ENCODE measurements at regions not wholly inside any gene's neighbourhood (a gene's known extent, or its start where the extent isn't known, plus 50 kb on each side); places are given as distances from the start of the nearest gene placed in this dataset.

DNA sequence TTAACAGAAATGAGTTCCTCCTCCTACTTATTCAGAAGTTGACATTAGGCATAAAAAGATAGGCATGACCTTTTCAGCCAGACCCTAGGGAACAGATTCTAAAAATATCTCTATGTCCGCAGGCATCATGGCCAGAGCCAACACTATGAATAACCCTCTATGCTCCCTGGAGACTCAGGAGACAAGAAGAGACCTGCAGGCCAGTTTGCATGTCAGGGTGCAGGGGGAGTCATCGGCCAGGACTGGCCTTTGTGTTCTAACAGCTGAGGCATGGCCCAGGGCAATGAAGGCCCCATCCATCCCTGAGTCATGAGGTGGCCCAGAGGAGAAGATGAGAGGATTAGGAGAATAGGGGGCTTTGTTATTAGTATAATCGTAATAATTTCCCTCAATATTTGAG is 93.8 kb downstream of the TMEM215 start (continued):
- no peak for TF ChIP-seq RELA (CRISPR knock-in tag; IDR thresholded peaks at IDR 0.05; ENCODE audit: borderline replicate concordance)

DNA sequence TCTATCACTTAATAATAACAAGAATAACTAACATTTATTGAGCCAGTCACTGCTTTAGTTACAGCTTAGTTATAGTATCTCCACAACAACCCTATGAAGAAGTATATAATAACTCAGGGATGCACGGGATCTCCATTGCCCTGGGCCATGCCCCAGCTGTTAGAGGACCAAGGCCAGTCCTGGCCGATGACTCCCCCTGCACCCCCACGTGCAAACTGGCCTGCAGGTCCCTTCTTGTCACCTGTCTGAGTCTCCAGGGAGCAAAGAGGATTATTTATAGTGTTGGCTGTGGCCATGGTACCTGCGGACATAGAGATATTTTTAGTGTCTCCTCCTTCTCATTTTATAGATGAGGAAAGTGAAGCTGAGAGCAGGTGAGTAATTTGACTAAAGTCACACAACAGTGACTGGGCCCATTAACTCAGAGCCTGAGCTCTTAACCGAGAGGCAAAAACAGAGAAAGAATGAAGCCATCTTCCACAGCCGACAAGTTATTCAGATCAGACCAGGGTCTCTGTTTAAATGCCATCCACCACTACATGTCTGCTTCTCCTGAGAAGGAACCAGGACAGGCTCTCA is 94.4 kb downstream of the TMEM215 start:
- ATAC-seq (no peak), DNase-seq (ENCODE audit: low spot score) (no peak)
- H3K4me3 Mint-ChIP-seq = no peak overlapping the region
- no peak overlapping the region for H3K27ac Mint-ChIP-seq
- H3K36me3 Mint-ChIP-seq = no peaks in the 10 kb centered on the region
- H3K9me3 Mint-ChIP-seq = no peaks in the 10 kb centered on the region
- ChIA-PET POLR2A (no interaction called here), CTCF (no interaction called here)
- no peak for TF ChIP-seq ATF2 (CRISPR knock-in tag; IDR thresholded peaks at IDR 0.05; ENCODE audit: borderline replicate concordance, low read depth)
- TF ChIP-seq TEAD4 (CRISPR knock-in tag; IDR thresholded peaks at IDR 0.05) = no peak
- TF ChIP-seq TCF7 (CRISPR knock-in tag; IDR thresholded peaks at IDR 0.05; ENCODE audit: low read depth) = no peak
- TF ChIP-seq ATF6 (CRISPR knock-in tag; IDR thresholded peaks at IDR 0.05) = no peak
- TF ChIP-seq USF2 (CRISPR knock-in tag; IDR thresholded peaks at IDR 0.05) = no peak
- TF ChIP-seq EMX1 (CRISPR knock-in tag; IDR thresholded peaks at IDR 0.05) = no peak
- no peak for TF ChIP-seq SMAD4 (CRISPR knock-in tag; IDR thresholded peaks at IDR 0.05)
- no peak for TF ChIP-seq CREM (CRISPR knock-in tag; IDR thresholded peaks at IDR 0.05)
- TF ChIP-seq ZBTB21 (CRISPR knock-in tag; IDR thresholded peaks at IDR 0.05; ENCODE audit: borderline replicate concordance) = no peak
- no peak for TF ChIP-seq NFE2L1 (CRISPR knock-in tag; IDR thresholded peaks at IDR 0.05)
- TF ChIP-seq, protein P1, sequence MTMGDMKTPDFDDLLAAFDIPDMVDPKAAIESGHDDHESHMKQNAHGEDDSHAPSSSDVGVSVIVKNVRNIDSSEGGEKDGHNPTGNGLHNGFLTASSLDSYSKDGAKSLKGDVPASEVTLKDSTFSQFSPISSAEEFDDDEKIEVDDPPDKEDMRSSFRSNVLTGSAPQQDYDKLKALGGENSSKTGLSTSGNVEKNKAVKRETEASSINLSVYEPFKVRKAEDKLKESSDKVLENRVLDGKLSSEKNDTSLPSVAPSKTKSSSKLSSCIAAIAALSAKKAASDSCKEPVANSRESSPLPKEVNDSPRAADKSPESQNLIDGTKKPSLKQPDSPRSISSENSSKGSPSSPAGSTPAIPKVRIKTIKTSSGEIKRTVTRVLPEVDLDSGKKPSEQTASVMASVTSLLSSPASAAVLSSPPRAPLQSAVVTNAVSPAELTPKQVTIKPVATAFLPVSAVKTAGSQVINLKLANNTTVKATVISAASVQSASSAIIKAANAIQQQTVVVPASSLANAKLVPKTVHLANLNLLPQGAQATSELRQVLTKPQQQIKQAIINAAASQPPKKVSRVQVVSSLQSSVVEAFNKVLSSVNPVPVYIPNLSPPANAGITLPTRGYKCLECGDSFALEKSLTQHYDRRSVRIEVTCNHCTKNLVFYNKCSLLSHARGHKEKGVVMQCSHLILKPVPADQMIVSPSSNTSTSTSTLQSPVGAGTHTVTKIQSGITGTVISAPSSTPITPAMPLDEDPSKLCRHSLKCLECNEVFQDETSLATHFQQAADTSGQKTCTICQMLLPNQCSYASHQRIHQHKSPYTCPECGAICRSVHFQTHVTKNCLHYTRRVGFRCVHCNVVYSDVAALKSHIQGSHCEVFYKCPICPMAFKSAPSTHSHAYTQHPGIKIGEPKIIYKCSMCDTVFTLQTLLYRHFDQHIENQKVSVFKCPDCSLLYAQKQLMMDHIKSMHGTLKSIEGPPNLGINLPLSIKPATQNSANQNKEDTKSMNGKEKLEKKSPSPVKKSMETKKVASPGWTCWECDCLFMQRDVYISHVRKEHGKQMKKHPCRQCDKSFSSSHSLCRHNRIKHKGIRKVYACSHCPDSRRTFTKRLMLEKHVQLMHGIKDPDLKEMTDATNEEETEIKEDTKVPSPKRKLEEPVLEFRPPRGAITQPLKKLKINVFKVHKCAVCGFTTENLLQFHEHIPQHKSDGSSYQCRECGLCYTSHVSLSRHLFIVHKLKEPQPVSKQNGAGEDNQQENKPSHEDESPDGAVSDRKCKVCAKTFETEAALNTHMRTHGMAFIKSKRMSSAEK (CRISPR knock-in tag; IDR thresholded peaks at IDR 0.05; ENCODE audit: borderline replicate concordance) = no peak
- no peak for TF ChIP-seq MAX (CRISPR knock-in tag; IDR thresholded peaks at IDR 0.05)
- TF ChIP-seq PRRX2 (CRISPR knock-in tag; IDR thresholded peaks at IDR 0.05) = no peak
- no peak for TF ChIP-seq GABPB1 (CRISPR knock-in tag; IDR thresholded peaks at IDR 0.05)
- peaks cover 7% of the 10 kb centered on the region for H3K4me1 Mint-ChIP-seq
- no peaks in the 10 kb centered on the region for H3K27me3 Mint-ChIP-seq (ENCODE audit: low read depth)

DNA sequence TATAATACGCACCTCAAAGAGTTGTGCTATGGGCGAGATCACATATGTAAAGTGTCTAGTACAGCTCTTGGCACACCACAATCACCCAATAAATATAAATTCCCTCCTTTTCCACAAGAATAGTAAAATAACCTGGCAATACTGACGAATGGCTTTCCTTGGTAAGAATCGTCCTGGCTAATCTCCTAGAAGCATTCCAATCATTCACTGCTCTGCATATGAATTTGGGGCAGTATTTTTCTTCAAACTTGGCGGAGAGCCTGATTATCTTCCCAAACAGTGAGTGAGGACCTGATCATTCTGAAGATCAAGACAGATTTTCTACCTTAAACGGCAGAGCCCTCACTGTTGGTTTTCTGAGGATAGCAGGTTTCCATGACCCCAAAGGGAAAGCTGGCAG is 96.0 kb downstream of the TMEM215 start:
- DNase-seq (ENCODE audit: low spot score) = no peak
- ChIA-PET POLR2A (no interaction called here), CTCF (interaction anchor here (1.7 kb wide), 1 partner anchor 89 kb away, joined by 4 read pairs; no protein-coding TSS in a partner anchor)
- H3K4me1 Mint-ChIP-seq = peaks cover 7% of the 10 kb centered on the region
- no peaks in the 10 kb centered on the region for H3K27me3 Mint-ChIP-seq (ENCODE audit: low read depth)
- peak; percentile 60 for ATAC-seq
- TF ChIP-seq ESRRA (CRISPR knock-in tag; IDR thresholded peaks at IDR 0.05; ENCODE audit: borderline replicate concordance) (no peak), AR (CRISPR knock-in tag; IDR thresholded peaks at IDR 0.05) (no peak), JAZF1 (CRISPR knock-in tag; IDR thresholded peaks at IDR 0.05) (no peak), E2F5 (CRISPR knock-in tag; IDR thresholded peaks at IDR 0.05) (no peak), RELA (CRISPR knock-in tag; IDR thresholded peaks at IDR 0.05; ENCODE audit: borderline replicate concordance) (no peak), CBFB (CRISPR knock-in tag; IDR thresholded peaks at IDR 0.05; ENCODE audit: low read depth) (no peak)
- H3K9me3 Mint-ChIP-seq = no peaks in the 10 kb centered on the region
- H3K27ac Mint-ChIP-seq = peak overlapping the region; percentile 80
- no peak overlapping the region for H3K4me3 Mint-ChIP-seq
- no peaks in the 10 kb centered on the region for H3K36me3 Mint-ChIP-seq

All from WTC11 (cell line).